ENCODE measurements at regions not wholly inside any gene's neighbourhood (a gene's known extent, or its start where the extent isn't known, plus 50 kb on each side); places are given as distances from the start of the nearest gene placed in this dataset.

- TF ChIP-seq FOXO4 (CRISPR knock-in tag; IDR thresholded peaks at IDR 0.05), result no peak
- no peak for TF ChIP-seq ZBTB11 (CRISPR knock-in tag; IDR thresholded peaks at IDR 0.05)
- no peak for TF ChIP-seq ZNF778 (CRISPR knock-in tag; IDR thresholded peaks at IDR 0.05)
- TF ChIP-seq RCOR1 (IDR thresholded peaks at IDR 0.05; ENCODE audit: borderline replicate concordance in 1 of 2, low read depth in 2 of 2, low read length in 2 of 2), result no peak
- TF ChIP-seq NELFE (IDR thresholded peaks at IDR 0.05; ENCODE audit: insufficient read depth, insufficient read length), result no peak
- no peak for TF ChIP-seq NFXL1 (CRISPR knock-in tag; IDR thresholded peaks at IDR 0.05)
- no peak for TF ChIP-seq HSF4 (CRISPR knock-in tag; IDR thresholded peaks at IDR 0.05; ENCODE audit: borderline replicate concordance)
- TF ChIP-seq SRSF7 (optimal IDR thresholded peaks at IDR 0.05; ENCODE audit: low read depth, low read length), result no peak
- no peak for TF ChIP-seq MEIS2 (IDR thresholded peaks at IDR 0.05; ENCODE audit: partially characterized antibody)
- no peak for TF ChIP-seq KLF1 (tag; IDR thresholded peaks at IDR 0.05)
- no peak for TF ChIP-seq CAMTA2 (CRISPR knock-in tag; conservative IDR thresholded peaks at IDR 0.05)
- TF ChIP-seq CXXC5 (CRISPR knock-in tag; IDR thresholded peaks at IDR 0.05), result no peak
- no peak for TF ChIP-seq CTCF (IDR thresholded peaks at IDR 0.05 in 2 of 3, conservative IDR thresholded peaks at IDR 0.05 in 1 of 3; ENCODE audit: insufficient read depth in 2 of 3, low read depth in 1 of 3, low read length in 3 of 3)
- TF ChIP-seq ZNF140 (CRISPR knock-in tag; IDR thresholded peaks at IDR 0.05), result no peak
Observed at GRCh38 chr2:185456517-185456916, 282.1 kb upstream of the FSIP2 start (continued).
